Panc1 (cell line): ENCODE measurements at regions not wholly inside any gene's neighbourhood (a gene's known extent, or its start where the extent isn't known, plus 50 kb on each side); places are given as distances from the start of the nearest gene placed in this dataset.

Experiments
- POLR2AphosphoS5 ChIP-seq: IDR thresholded peaks from 2 replicates; pipeline ENCODE4 v1.6.1; 2012; ENCODE audit warnings: mild to moderate bottlenecking, low read depth, low read length, moderate library complexity
- TCF7L2 ChIP-seq: IDR thresholded peaks from 2 replicates; pipeline ENCODE4 v1.6.1; 2011; ENCODE audit warnings: mild to moderate bottlenecking, low read depth, low read length, inconsistent platforms
- TF ChIP-seq, protein P1 (sequence below): fragments of 450-650 bp; IDR thresholded peaks from 2 replicates; pipeline ENCODE4 v1.5.1; 2017; ENCODE audit warnings: mild to moderate bottlenecking
- TF ChIP-seq, protein P2 (sequence below), 2 experiments: IDR thresholded peaks; 2 replicates each; pipeline ENCODE4 v1.6.1; 2011 to 2012; ENCODE audit warnings: low read depth in 2 of 2, control low read depth in 1 of 2, low read length in 1 of 2, mild to moderate bottlenecking in 1 of 2, moderate library complexity in 1 of 2; ENCODE audit not compliant: insufficient read depth in 1 of 2

DNA sequence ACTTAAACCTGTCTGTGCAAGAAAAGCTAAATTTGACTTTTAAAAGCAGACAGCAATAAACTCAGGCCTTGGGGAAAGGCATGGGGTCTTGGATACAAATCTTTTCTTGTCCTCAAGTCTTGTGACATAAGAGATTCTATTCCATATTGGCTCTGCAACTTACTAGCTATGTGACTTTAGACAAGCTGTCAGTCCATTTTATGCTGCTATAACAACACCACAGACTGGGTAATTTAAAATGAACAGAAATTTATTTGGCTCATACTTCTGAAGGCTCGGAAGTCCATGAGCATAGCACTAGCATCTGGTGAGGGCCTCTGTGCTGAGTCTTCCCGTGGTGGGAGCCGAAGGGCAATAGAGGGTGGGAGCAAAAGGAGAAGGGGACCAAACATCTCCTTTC lies 246.0 kb upstream of the MOCS1 start:
- TF ChIP-seq, protein P1, sequence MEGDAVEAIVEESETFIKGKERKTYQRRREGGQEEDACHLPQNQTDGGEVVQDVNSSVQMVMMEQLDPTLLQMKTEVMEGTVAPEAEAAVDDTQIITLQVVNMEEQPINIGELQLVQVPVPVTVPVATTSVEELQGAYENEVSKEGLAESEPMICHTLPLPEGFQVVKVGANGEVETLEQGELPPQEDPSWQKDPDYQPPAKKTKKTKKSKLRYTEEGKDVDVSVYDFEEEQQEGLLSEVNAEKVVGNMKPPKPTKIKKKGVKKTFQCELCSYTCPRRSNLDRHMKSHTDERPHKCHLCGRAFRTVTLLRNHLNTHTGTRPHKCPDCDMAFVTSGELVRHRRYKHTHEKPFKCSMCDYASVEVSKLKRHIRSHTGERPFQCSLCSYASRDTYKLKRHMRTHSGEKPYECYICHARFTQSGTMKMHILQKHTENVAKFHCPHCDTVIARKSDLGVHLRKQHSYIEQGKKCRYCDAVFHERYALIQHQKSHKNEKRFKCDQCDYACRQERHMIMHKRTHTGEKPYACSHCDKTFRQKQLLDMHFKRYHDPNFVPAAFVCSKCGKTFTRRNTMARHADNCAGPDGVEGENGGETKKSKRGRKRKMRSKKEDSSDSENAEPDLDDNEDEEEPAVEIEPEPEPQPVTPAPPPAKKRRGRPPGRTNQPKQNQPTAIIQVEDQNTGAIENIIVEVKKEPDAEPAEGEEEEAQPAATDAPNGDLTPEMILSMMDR: no peak
- no peak for TF ChIP-seq TCF7L2
- no peak for TF ChIP-seq POLR2AphosphoS5
- TF ChIP-seq, protein P2, sequence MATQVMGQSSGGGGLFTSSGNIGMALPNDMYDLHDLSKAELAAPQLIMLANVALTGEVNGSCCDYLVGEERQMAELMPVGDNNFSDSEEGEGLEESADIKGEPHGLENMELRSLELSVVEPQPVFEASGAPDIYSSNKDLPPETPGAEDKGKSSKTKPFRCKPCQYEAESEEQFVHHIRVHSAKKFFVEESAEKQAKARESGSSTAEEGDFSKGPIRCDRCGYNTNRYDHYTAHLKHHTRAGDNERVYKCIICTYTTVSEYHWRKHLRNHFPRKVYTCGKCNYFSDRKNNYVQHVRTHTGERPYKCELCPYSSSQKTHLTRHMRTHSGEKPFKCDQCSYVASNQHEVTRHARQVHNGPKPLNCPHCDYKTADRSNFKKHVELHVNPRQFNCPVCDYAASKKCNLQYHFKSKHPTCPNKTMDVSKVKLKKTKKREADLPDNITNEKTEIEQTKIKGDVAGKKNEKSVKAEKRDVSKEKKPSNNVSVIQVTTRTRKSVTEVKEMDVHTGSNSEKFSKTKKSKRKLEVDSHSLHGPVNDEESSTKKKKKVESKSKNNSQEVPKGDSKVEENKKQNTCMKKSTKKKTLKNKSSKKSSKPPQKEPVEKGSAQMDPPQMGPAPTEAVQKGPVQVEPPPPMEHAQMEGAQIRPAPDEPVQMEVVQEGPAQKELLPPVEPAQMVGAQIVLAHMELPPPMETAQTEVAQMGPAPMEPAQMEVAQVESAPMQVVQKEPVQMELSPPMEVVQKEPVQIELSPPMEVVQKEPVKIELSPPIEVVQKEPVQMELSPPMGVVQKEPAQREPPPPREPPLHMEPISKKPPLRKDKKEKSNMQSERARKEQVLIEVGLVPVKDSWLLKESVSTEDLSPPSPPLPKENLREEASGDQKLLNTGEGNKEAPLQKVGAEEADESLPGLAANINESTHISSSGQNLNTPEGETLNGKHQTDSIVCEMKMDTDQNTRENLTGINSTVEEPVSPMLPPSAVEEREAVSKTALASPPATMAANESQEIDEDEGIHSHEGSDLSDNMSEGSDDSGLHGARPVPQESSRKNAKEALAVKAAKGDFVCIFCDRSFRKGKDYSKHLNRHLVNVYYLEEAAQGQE (IDR thresholded peaks at IDR 0.05; ENCODE audit: insufficient read depth in 1 of 2, low read depth in 2 of 2, low read length in 1 of 2): no peak
